ENCODE measurements at regions not wholly inside any gene's neighbourhood (a gene's known extent, or its start where the extent isn't known, plus 50 kb on each side); places are given as distances from the start of the nearest gene placed in this dataset.

- DNase-seq, result no peak
Observed at GRCh38 chr2:102078773-102079172, 63.8 kb upstream of the IL1R1 start.

DNA sequence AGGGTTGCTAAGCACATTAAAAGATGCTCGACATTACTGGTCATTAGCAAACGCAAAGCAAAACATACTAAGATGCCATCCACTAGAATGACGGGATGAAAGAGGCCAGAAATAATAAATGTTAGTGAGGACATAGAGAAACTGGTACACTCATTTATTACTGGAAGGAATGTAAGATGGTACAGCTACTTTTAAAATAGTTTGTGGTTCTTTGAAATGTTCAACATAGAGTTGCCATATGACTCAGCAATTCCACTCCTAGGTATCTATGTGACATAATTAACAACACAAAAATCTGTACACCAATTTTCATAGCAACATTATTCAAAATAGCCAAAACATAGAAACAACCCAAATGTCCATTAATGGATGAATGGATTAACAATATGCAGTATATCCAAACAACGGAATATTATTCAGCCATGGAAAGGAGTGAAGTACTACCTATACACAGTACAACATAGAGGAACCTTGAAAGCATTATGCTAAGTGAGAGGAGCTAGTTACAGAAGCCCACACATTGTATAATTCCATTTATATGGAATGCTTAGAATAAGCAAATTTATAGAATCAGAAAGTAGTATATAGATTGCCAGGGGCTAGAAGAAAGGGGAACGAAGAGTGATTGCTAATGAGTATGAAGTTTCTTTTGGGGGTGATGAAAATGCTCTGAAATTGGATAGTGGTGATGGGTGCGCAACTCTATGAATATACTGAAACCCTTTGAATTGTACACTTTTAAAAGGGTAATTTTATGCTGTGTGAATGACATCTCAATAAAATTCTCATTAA is 61.9 kb upstream of the IL1R1 start:
- DNase-seq, result no peak

GRCh38 chr2:102081243-102081522 is 61.4 kb upstream of the IL1R1 start:
- no peak for DNase-seq

- no peak for DNase-seq
Observed at GRCh38 chr2:102081606-102082005, 60.9 kb upstream of the IL1R1 start.

DNA sequence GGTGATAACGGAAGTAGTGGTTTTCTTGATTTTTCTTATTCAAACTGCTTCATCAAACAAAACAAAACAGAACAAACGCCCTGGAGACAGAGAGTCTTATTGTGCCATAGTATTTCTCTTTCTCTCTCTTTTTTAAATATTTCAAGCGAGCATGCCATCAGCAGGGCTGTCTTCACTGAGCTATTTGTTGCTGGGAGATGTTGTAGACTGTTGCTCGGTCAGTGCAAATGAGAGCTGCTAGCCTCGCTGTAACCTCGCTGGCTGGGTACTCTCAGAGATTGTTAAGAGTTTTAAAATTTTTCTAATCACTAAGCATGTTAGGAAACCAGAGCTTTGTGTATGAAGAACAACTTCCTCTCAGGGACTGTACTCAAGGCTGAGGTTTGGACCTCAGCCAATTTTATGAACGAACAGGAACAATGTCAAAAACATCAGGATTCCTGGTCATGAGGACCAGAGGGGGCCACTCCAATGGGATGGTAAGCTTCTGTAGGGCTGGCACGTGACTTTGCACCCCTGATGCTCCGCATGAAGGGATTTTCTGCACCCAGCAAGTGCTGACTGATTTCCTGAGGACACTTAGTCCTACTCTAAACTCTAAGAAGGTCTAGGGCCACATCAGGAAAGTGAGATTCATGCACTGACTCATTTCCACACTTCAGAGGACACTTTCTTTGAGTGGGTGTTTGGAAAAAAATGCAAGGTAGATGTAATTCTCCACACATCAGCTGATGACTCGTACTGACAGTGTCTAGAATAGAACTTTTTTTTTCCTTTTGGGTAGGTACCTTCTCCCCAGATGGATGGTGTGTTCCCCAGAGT is 59.8 kb upstream of the IL1R1 start:
- DNase-seq, result peak; percentile 87

DNA sequence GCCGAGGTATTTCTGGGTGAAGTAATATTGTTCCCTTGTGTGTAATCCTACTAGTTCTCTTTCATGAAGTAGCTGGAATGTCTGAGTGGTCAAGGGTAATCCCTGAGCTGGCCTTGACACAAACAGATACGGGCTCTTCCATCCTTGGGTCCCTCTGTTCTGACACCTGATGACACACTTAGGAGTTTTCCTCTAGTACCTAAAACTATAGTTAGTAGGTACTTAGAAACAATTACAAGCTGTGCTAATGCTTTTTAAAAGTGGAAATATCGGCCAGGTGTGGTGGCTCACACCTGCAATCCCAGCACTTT is 59.2 kb upstream of the IL1R1 start:
- DNase-seq, result no peak

DNA sequence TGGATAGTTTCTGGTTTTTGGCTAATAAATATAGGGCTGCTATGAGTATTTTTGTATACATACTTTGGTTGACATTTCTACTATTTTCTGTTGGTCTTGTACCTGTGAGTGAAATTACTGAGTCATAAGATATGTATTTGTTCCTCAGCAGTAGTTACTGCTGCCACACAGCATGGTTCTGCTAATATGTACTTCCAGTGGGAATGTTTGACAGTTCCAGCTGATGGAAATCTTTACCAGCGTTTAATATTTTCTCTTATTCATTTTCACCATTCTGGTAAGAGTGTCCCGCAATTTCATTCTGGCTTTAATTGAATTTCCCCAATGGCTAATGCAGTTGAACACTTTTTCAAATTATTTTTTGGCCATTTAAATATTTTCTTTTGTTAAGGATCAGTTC is 57.9 kb upstream of the IL1R1 start:
- no peak for DNase-seq

DNA sequence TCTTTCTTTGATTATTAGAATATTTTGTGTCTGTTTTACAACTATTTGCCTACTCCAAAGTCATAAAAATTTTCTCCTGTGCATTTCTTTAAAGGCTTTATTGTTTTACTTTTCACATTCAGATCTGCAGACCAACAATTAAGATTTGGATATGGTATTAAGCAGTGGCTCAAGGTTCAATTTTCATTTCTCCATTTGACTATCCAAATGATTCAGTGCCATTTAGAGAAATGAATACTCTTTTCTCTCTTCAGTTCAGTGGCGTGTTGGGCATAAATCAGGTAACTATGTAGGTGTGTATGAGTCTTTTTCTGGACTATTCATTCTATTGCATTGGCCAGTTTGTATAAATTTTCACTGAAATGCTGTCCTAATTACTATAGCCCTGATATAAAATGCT is 57.3 kb upstream of the IL1R1 start:
- no peak for DNase-seq

- no peak for DNase-seq
Observed at GRCh38 chr2:102086150-102086872, 56.2 kb upstream of the IL1R1 start.

DNA sequence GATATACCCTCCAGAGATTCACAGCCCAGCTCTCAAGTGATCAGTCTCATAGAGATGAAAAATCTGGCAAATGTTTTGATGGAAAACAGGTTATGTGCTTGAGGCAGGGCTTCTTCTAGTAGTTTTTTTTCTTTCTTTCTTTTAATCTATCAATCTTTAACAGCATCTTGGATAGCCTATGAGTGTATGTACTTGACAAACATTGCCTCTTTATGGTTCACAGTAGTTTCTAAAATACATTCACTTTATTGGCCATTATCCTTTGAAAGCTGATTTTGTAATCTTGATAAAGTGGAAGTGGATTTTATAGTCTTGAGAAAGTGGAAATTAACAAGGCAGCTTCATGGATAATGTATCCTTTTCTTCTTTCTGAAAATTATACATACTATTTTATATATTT is 51.4 kb upstream of the IL1R1 start:
- DNase-seq, result no peak

- no peak for DNase-seq
Observed at GRCh38 chr2:102091908-102092307, 50.6 kb upstream of the IL1R1 start.

DNA sequence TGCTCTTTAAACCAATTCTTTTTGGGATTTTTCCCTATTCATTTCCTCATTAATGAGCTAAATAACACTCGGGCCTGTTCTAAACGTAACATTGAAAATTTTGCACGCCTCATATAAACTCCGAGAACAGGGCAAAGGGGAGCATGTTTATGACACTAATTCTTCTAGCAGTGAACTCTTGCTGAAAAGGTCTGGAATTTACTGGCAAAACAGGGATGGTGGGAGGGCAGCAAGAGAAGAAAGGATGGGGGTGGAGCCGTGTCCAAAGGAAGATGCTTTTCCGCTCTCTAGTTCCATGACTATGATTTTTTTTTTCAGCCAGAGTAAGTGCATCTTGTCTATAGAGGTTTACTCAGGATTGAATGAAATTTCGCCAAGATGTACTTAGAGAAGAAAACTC is 50.0 kb upstream of the IL1R1 start:
- no peak for DNase-seq
